ENCODE measurements at regions not wholly inside any gene's neighbourhood (a gene's known extent, or its start where the extent isn't known, plus 50 kb on each side); places are given as distances from the start of the nearest gene placed in this dataset.

- H3K9me3 ChIP-seq (ENCODE audit: control insufficient read depth in 2 of 2, low read length in 2 of 2) = no peaks in the 10 kb centered on the region
- H3K27me3 ChIP-seq (ENCODE audit: control insufficient read depth in 1 of 2, insufficient read depth in 2 of 2, low read length in 2 of 2) = no peaks in the 10 kb centered on the region
- no peak overlapping the region for H3K4me3 ChIP-seq (ENCODE audit: low read length in 2 of 2)
- H3K4me1 ChIP-seq (ENCODE audit: control insufficient read depth, insufficient read depth, low read length) = no peaks in the 10 kb centered on the region
- H3K27ac ChIP-seq (ENCODE audit: low read length) = no peak overlapping the region
- no peak overlapping the region for H3K9ac ChIP-seq (ENCODE audit: low read length in 2 of 2)
- H3K36me3 ChIP-seq (ENCODE audit: control insufficient read depth in 2 of 2, insufficient read depth in 2 of 2, low read length in 2 of 2) = no peaks in the 10 kb centered on the region
Observed at GRCh38 chr7:115135146-115135545, 213.3 kb downstream of the MDFIC start.

GRCh38 chr7:115133248-115133647 lies 211.4 kb downstream of the MDFIC start:
- no peaks in the 10 kb centered on the region for H3K27me3 ChIP-seq (ENCODE audit: control insufficient read depth in 1 of 2, insufficient read depth in 2 of 2, low read length in 2 of 2)
- H3K4me1 ChIP-seq (ENCODE audit: control insufficient read depth, insufficient read depth, low read length) = no peaks in the 10 kb centered on the region
- no peak overlapping the region for H3K27ac ChIP-seq (ENCODE audit: low read length)
- no peaks in the 10 kb centered on the region for H3K9me3 ChIP-seq (ENCODE audit: control insufficient read depth in 2 of 2, low read length in 2 of 2)
- H3K4me3 ChIP-seq (ENCODE audit: low read length in 2 of 2) = no peak overlapping the region
- no peak overlapping the region for H3K9ac ChIP-seq (ENCODE audit: low read length in 2 of 2)
- no peaks in the 10 kb centered on the region for H3K36me3 ChIP-seq (ENCODE audit: control insufficient read depth in 2 of 2, insufficient read depth in 2 of 2, low read length in 2 of 2)

DNA sequence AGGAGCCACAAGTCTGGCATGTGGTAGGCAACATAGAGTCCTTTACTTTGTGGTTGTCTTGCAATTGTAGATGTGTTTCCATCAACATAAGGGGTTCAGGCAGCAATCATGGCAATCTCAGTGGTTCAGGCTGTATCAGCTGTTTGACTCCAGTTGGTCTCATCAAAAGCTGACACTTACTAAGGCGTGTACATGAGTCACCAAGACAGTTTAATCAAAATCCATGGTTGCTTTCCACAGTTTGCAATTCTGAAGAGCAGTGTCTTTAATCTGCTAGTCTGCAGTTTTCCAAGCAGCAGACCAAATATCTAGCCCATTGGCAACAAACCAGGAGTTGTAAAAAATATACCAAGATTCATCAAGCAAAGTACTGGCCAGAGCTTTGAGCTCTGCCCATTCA lies 210.2 kb downstream of the MDFIC start:
- no peak overlapping the region for H3K4me3 ChIP-seq (ENCODE audit: low read length in 2 of 2)
- no peak overlapping the region for H3K9ac ChIP-seq (ENCODE audit: low read length in 2 of 2)
- H3K4me1 ChIP-seq (ENCODE audit: control insufficient read depth, insufficient read depth, low read length) = no peaks in the 10 kb centered on the region
- no peaks in the 10 kb centered on the region for H3K36me3 ChIP-seq (ENCODE audit: control insufficient read depth in 2 of 2, insufficient read depth in 2 of 2, low read length in 2 of 2)
- H3K9me3 ChIP-seq (ENCODE audit: control insufficient read depth in 2 of 2, low read length in 2 of 2) = no peaks in the 10 kb centered on the region
- no peak overlapping the region for H3K27ac ChIP-seq (ENCODE audit: low read length)
- no peaks in the 10 kb centered on the region for H3K27me3 ChIP-seq (ENCODE audit: control insufficient read depth in 1 of 2, insufficient read depth in 2 of 2, low read length in 2 of 2)

- no peak overlapping the region for H3K27ac ChIP-seq (ENCODE audit: low read length)
- H3K9ac ChIP-seq (ENCODE audit: low read length in 2 of 2) = no peak overlapping the region
- no peak overlapping the region for H3K4me3 ChIP-seq (ENCODE audit: low read length in 2 of 2)
- H3K36me3 ChIP-seq (ENCODE audit: control insufficient read depth in 2 of 2, insufficient read depth in 2 of 2, low read length in 2 of 2) = no peaks in the 10 kb centered on the region
- H3K4me1 ChIP-seq (ENCODE audit: control insufficient read depth, insufficient read depth, low read length) = no peaks in the 10 kb centered on the region
- no peaks in the 10 kb centered on the region for H3K27me3 ChIP-seq (ENCODE audit: control insufficient read depth in 1 of 2, insufficient read depth in 2 of 2, low read length in 2 of 2)
- H3K9me3 ChIP-seq (ENCODE audit: control insufficient read depth in 2 of 2, low read length in 2 of 2) = no peaks in the 10 kb centered on the region
Observed at GRCh38 chr7:115128154-115128553, 206.3 kb downstream of the MDFIC start.

- Histone ChIP-seq H3K4me3 (ENCODE audit: low read length in 2 of 2) (no peak overlapping the region), H3K36me3 (ENCODE audit: control insufficient read depth in 2 of 2, insufficient read depth in 2 of 2, low read length in 2 of 2) (no peaks in the 10 kb centered on the region), H3K9ac (ENCODE audit: low read length in 2 of 2) (no peak overlapping the region), H3K27ac (ENCODE audit: low read length) (no peak overlapping the region), H3K9me3 (ENCODE audit: control insufficient read depth in 2 of 2, low read length in 2 of 2) (no peaks in the 10 kb centered on the region), H3K4me1 (ENCODE audit: control insufficient read depth, insufficient read depth, low read length) (no peaks in the 10 kb centered on the region), H3K27me3 (ENCODE audit: control insufficient read depth in 1 of 2, insufficient read depth in 2 of 2, low read length in 2 of 2) (no peaks in the 10 kb centered on the region)
Observed at GRCh38 chr7:115127399-115128021, 205.6 kb downstream of the MDFIC start.

DNA sequence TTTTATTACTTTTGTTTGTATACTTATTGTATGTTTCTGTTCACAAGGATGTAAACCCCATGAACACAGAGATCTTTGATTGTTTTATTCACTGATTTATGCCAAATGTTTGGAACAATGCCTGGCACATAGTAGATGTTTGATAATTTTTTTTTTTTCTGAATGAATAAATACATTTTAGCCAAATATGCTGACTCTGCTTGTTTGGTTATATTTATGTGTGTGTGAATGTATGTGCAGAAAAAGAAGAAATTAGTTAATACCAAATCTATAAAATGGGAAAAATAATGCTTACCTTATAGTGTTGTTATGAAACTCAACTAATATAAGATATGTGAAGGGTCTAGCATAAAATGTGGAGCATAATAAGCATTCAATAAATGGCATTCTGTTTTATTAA lies 203.9 kb downstream of the MDFIC start:
- Histone ChIP-seq H3K4me1 (ENCODE audit: control insufficient read depth, insufficient read depth, low read length) (no peaks in the 10 kb centered on the region), H3K9me3 (ENCODE audit: control insufficient read depth in 2 of 2, low read length in 2 of 2) (no peaks in the 10 kb centered on the region), H3K36me3 (ENCODE audit: control insufficient read depth in 2 of 2, insufficient read depth in 2 of 2, low read length in 2 of 2) (no peaks in the 10 kb centered on the region), H3K4me3 (ENCODE audit: low read length in 2 of 2) (no peak overlapping the region), H3K27ac (ENCODE audit: low read length) (no peak overlapping the region), H3K27me3 (ENCODE audit: control insufficient read depth in 1 of 2, insufficient read depth in 2 of 2, low read length in 2 of 2) (no peaks in the 10 kb centered on the region), H3K9ac (ENCODE audit: low read length in 2 of 2) (no peak overlapping the region)

DNA sequence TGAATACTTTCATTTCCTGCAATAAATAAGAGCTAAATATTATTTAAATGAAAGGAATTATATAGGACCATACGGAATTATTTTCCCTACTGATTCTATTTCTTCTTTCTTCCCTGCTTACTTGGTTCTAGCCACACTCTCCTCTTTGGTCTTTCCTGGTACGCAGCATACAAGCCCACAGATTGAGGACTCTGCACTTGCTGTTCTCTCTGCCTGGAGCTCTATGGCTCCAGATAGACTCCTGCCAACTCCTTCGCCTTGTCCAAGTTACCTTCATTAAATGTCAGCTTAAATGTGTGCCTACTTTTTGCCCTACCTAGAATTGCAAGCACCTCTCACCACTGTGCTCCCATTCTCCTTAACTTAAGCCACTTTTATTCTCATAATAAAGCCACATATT lies 203.4 kb downstream of the MDFIC start:
- Histone ChIP-seq H3K9ac (ENCODE audit: low read length in 2 of 2) (no peak overlapping the region), H3K4me3 (ENCODE audit: low read length in 2 of 2) (no peak overlapping the region), H3K36me3 (ENCODE audit: control insufficient read depth in 2 of 2, insufficient read depth in 2 of 2, low read length in 2 of 2) (no peaks in the 10 kb centered on the region), H3K27ac (ENCODE audit: low read length) (no peak overlapping the region), H3K27me3 (ENCODE audit: control insufficient read depth in 1 of 2, insufficient read depth in 2 of 2, low read length in 2 of 2) (no peaks in the 10 kb centered on the region), H3K4me1 (ENCODE audit: control insufficient read depth, insufficient read depth, low read length) (no peaks in the 10 kb centered on the region), H3K9me3 (ENCODE audit: control insufficient read depth in 2 of 2, low read length in 2 of 2) (no peaks in the 10 kb centered on the region)

DNA sequence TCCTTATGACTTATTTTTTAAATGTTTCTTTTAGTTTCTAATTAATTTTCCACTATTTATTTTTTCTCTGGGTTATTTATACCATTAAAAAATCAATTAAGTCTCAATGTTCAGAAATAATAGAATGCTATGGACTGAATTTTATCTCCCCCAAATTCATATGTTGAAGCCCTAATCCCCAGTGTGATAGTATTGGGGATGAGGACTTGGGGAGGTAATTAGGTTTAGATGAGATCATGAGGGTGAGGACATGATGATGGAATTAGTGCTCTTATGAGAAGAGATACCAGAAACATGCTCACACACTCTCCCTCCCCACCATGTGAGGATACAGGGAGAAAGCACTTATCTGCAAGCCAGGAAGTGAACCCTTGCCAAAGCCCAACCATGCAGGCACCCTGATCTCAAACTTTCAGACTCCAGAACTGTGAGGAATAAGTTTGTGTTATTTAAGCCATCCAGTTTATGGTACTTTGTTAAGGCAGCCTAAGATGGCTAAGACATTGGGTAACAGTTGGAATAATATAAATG lies 202.6 kb downstream of the MDFIC start:
- H3K4me1 ChIP-seq (ENCODE audit: control insufficient read depth, insufficient read depth, low read length) = no peaks in the 10 kb centered on the region
- no peak overlapping the region for H3K27ac ChIP-seq (ENCODE audit: low read length)
- no peaks in the 10 kb centered on the region for H3K36me3 ChIP-seq (ENCODE audit: control insufficient read depth in 2 of 2, insufficient read depth in 2 of 2, low read length in 2 of 2)
- no peaks in the 10 kb centered on the region for H3K9me3 ChIP-seq (ENCODE audit: control insufficient read depth in 2 of 2, low read length in 2 of 2)
- H3K27me3 ChIP-seq (ENCODE audit: control insufficient read depth in 1 of 2, insufficient read depth in 2 of 2, low read length in 2 of 2) = no peaks in the 10 kb centered on the region
- no peak overlapping the region for H3K4me3 ChIP-seq (ENCODE audit: low read length in 2 of 2)
- H3K9ac ChIP-seq (ENCODE audit: low read length in 2 of 2) = no peak overlapping the region

DNA sequence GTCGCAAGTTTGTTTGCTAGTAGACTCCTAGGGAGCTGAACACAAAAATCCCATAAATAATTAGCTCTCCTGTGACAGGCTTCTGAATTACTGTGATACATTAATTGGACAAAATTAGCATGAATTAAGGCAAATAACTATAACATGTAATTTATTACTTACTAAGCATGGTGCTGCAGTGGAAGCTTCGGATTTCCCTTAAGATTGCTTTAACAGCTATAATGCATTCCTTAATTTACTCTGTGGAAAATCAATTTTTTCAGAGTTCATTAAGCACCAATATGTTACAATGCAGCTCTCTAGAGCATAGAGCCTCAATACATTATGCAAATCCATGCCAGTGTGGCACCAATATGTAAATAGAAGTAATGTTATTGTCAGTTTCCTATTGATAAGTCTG lies 201.5 kb downstream of the MDFIC start:
- Histone ChIP-seq H3K9me3 (ENCODE audit: control insufficient read depth in 2 of 2, low read length in 2 of 2) (no peaks in the 10 kb centered on the region), H3K9ac (ENCODE audit: low read length in 2 of 2) (no peak overlapping the region), H3K36me3 (ENCODE audit: control insufficient read depth in 2 of 2, insufficient read depth in 2 of 2, low read length in 2 of 2) (no peaks in the 10 kb centered on the region), H3K27ac (ENCODE audit: low read length) (no peak overlapping the region), H3K4me3 (ENCODE audit: low read length in 2 of 2) (no peak overlapping the region), H3K27me3 (ENCODE audit: control insufficient read depth in 1 of 2, insufficient read depth in 2 of 2, low read length in 2 of 2) (no peaks in the 10 kb centered on the region), H3K4me1 (ENCODE audit: control insufficient read depth, insufficient read depth, low read length) (no peaks in the 10 kb centered on the region)

- Histone ChIP-seq H3K36me3 (ENCODE audit: control insufficient read depth in 2 of 2, insufficient read depth in 2 of 2, low read length in 2 of 2) (no peaks in the 10 kb centered on the region), H3K4me3 (ENCODE audit: low read length in 2 of 2) (no peak overlapping the region), H3K4me1 (ENCODE audit: control insufficient read depth, insufficient read depth, low read length) (no peaks in the 10 kb centered on the region), H3K27me3 (ENCODE audit: control insufficient read depth in 1 of 2, insufficient read depth in 2 of 2, low read length in 2 of 2) (no peaks in the 10 kb centered on the region), H3K27ac (ENCODE audit: low read length) (no peak overlapping the region), H3K9me3 (ENCODE audit: control insufficient read depth in 2 of 2, low read length in 2 of 2) (no peaks in the 10 kb centered on the region), H3K9ac (ENCODE audit: low read length in 2 of 2) (no peak overlapping the region)
Observed at GRCh38 chr7:115122388-115122787, 200.5 kb downstream of the MDFIC start.

- Histone ChIP-seq H3K4me1 (ENCODE audit: control insufficient read depth, insufficient read depth, low read length) (no peaks in the 10 kb centered on the region), H3K27me3 (ENCODE audit: control insufficient read depth in 1 of 2, insufficient read depth in 2 of 2, low read length in 2 of 2) (no peaks in the 10 kb centered on the region), H3K36me3 (ENCODE audit: control insufficient read depth in 2 of 2, insufficient read depth in 2 of 2, low read length in 2 of 2) (no peaks in the 10 kb centered on the region), H3K27ac (ENCODE audit: low read length) (no peak overlapping the region), H3K9ac (ENCODE audit: low read length in 2 of 2) (no peak overlapping the region), H3K4me3 (ENCODE audit: low read length in 2 of 2) (no peak overlapping the region), H3K9me3 (ENCODE audit: control insufficient read depth in 2 of 2, low read length in 2 of 2) (no peaks in the 10 kb centered on the region)
Observed at GRCh38 chr7:115117748-115118147, 195.9 kb downstream of the MDFIC start.
